RWPE1 (cell line): ENCODE measurements at regions not wholly inside any gene's neighbourhood (a gene's known extent, or its start where the extent isn't known, plus 50 kb on each side); places are given as distances from the start of the nearest gene placed in this dataset.
A peak's percentile ranks its signal among the peaks of the same experiment; 100 is the strongest.

Experiments
- CTCF ChIA-PET: fragments of 350-600 bp; sonication (Branson Sonifier 250); formaldehyde crosslinking; extraction: SDS; loops from one replicate; lab custom pipeline; 2021; lab: Yijun Ruan, JAX
- POLR2A ChIA-PET: fragments of 400-600 bp; formaldehyde crosslinking; extraction: SDS; loops from one replicate; lab custom pipeline; 2020; ENCODE audit warnings: antibody characterized with exemption; ENCODE audit not compliant: low non-redundant PET; lab: Yijun Ruan, JAX
- DNase-seq: peaks from one replicate; pipeline ENCODE4 v3.0.0; 2012; ENCODE audit warnings: low spot score
- H3K27ac ChIP-seq: fragments of 450-650 bp; 2 replicates; pipeline ENCODE4 v1.5.1; 2017
- TF ChIP-seq, protein P1 (sequence below): fragments of 450-650 bp; conservative IDR thresholded peaks from 2 replicates; pipeline ENCODE4 v1.5.1; 2017; ENCODE audit warnings: low read depth, mild to moderate bottlenecking

DNA sequence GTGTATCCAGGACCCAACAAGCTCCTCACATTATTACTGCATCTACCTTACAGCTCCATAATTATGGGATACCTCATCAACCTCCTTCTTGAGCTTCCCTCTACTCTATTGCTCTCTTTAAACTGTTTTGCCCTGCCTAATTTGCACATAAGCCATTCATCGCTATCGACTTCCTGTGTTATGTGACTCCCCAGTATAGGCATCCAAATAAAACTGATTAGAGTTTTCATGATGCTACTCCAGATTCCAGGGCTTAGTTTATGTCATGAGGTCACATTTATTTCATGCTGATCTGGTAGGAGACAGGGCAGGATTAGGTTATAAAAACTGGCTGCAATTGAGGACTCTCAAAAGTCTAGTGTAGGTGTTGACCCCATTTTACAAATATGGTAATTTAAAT, 569.9 kb upstream of the MGAT4C start:
- no peak overlapping the region for H3K27ac ChIP-seq
- TF ChIP-seq, protein P1, sequence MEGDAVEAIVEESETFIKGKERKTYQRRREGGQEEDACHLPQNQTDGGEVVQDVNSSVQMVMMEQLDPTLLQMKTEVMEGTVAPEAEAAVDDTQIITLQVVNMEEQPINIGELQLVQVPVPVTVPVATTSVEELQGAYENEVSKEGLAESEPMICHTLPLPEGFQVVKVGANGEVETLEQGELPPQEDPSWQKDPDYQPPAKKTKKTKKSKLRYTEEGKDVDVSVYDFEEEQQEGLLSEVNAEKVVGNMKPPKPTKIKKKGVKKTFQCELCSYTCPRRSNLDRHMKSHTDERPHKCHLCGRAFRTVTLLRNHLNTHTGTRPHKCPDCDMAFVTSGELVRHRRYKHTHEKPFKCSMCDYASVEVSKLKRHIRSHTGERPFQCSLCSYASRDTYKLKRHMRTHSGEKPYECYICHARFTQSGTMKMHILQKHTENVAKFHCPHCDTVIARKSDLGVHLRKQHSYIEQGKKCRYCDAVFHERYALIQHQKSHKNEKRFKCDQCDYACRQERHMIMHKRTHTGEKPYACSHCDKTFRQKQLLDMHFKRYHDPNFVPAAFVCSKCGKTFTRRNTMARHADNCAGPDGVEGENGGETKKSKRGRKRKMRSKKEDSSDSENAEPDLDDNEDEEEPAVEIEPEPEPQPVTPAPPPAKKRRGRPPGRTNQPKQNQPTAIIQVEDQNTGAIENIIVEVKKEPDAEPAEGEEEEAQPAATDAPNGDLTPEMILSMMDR, result no peak
- no peak for DNase-seq
- ChIA-PET POLR2A (no interaction called here), CTCF (no interaction called here)

DNA sequence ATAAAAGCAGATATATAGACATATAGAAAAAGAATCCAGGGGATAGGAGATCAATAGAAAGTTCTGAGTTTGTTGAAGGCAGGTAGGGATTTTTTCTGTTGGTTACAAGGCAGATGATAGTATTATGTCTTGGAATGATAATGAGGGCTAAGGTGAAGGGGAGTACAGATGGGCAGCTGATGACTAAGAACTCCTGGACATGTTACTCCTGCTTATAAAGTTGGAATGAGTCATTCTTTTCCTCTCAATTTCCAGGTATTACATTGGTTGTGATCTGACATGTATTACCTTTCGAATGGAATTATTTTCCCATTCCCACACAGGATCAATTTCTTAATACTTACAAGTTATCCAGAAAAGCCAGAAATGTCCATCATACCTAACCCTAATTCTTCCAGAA, 545.2 kb upstream of the MGAT4C start:
- H3K27ac ChIP-seq, result no peak overlapping the region
- ChIA-PET CTCF (no interaction called here), POLR2A (no interaction called here)
- TF ChIP-seq, protein P1, result no peak
- DNase-seq, result peak; percentile 37

DNA sequence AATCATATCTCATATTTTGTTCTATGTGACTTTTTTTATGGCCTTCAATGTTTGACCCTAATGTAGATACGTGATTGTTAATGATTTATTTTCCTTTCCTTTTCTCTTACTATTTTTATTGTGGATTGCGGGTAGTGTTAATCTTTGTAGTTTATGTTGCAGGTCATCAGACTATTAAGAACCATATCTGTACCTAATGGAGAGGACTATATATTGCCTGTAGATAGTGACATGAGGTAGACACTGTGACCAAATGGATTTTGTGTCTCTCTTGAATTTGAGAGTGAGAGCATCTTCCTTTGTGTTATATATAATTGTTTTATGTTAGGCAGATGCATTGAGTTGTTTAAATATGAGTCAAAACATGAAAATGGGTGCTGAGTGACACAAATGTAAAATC, 543.4 kb upstream of the MGAT4C start:
- CTCF ChIA-PET, result no interaction called here
- TF ChIP-seq, protein P1, result no peak
- no peak overlapping the region for H3K27ac ChIP-seq
- POLR2A ChIA-PET, result no interaction called here
- DNase-seq, result no peak

DNA sequence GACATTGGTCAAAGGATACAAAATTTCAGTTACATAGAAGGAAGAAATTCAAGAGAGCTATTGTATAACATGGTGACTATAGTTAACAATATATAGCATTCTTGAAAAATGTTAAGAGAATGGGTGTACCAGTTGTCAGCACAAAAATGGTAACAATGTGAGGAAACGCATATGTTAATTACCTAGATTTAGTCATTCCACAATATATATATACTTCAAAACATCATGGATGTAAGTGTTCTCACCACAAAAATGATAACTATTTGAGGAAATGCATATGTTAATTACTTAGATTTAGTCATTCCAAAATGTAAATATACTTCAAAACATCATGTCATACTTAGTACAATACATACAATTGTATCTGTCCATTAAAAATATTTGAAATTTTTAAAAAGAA, 540.4 kb upstream of the MGAT4C start:
- H3K27ac ChIP-seq, result no peak overlapping the region
- no peak for DNase-seq
- POLR2A ChIA-PET, result no interaction called here
- TF ChIP-seq, protein P1, result no peak
- CTCF ChIA-PET, result interaction anchor here (0.8 kb wide), 1 partner anchor 1051 kb away, joined by 12 read pairs; no protein-coding TSS in a partner anchor

DNA sequence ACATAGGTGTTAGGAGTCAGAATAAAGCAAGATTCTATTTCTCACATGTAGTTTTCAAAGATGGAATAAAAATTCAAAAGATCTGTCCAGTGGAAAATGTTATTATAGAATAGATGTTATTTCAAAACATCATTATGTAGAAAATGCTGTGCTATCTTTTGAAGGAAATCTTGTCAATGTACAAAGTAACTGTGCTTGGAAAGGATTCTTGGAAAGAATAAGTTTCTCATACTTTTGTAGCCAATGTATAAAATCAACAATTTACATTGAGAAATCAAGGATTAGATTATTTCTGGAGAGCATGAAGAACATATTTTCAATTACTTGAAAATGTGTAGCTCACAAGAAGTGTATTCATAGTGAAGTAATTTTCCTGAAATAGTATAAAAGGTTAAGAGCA, 532.5 kb upstream of the MGAT4C start:
- TF ChIP-seq, protein P1, result no peak
- ChIA-PET POLR2A (no interaction called here), CTCF (no interaction called here)
- DNase-seq, result no peak
- no peak overlapping the region for H3K27ac ChIP-seq

DNA sequence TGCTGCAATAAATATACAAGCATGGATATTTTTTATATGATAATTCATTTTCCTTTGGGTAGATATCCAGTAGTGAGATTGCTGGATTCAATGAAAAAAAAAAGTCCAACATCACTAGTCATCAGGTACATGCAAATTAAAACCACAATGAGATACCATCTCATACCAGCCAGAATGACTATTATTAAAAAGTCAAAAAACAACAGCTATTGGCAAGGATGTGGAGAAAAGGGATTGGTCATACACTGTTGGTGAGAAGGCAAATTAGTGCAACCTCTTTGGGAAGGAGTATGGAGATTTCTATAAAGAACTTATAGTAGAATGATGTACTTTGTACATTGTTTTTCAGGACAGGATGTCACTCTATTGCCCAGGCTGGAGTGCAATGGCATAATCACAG, 531.2 kb upstream of the MGAT4C start:
- CTCF ChIA-PET, result no interaction called here
- H3K27ac ChIP-seq, result no peak overlapping the region
- TF ChIP-seq, protein P1, result no peak
- no peak for DNase-seq
- POLR2A ChIA-PET, result no interaction called here

DNA sequence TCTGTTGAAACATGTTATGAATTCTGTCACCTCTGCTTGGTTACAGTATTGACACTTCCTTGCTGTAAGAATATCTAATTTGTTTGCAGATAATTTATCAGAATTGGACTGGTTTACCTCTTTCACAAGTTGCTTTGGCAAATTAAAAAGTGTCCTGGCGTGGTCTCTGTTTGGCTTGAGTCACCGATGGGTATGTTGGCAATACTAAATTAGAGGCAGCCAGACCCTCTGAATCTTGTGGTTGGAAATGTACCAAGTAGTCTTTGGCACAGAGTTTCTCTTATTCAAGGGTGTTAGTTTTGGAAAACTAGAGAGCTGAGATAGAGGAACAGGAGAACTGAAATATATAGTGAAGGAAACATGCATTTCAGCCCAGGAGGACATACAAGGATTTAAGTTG, 521.1 kb upstream of the MGAT4C start:
- DNase-seq, result no peak
- H3K27ac ChIP-seq, result no peak overlapping the region
- TF ChIP-seq, protein P1, result no peak
- ChIA-PET POLR2A (no interaction called here), CTCF (no interaction called here)
